ENCODE measurements at regions not wholly inside any gene's neighbourhood (a gene's known extent, or its start where the extent isn't known, plus 50 kb on each side); places are given as distances from the start of the nearest gene placed in this dataset.

DNA sequence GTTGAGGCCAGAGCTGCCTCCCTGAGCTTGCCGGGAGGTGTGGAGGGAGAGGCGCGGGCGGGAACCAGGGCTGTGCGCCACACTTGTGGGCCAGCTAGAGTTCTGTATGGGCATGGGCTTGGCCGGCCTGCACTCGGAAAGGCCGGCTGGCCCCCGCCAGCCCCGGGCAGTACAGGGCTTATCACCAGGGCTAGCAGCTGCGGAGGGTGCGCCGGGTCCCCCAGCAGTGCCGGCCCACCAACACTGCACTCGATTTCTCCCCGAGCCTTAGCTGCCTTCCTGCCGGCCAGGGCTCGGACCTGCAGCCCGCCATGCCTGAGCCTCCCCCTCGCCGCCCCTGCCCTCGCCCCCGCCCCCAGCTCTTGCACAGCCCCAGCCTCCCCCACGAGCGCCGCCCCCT, 472.7 kb downstream of the TFAP2A start:
- DNase-seq (ENCODE audit: low spot score), result no peak

DNA sequence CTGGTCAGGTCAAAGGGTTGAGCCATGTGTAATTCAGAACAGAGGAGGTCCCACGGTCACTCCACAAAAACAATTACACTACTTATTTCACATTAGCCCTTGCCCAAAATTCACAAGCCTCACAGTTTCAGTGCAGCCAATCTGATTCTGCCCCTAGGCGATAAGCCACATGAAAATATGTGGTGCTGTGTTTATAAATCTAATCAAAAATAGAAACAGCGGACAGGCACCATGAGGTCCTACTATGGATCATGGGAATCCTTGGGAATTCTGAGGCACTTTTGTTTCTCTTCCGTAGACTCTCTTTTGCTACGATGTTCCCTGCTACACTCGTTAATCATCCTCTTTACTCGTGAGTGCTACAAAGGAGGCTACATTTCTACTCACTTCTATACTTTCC, 476.1 kb downstream of the TFAP2A start:
- no peak for DNase-seq (ENCODE audit: low spot score)

DNA sequence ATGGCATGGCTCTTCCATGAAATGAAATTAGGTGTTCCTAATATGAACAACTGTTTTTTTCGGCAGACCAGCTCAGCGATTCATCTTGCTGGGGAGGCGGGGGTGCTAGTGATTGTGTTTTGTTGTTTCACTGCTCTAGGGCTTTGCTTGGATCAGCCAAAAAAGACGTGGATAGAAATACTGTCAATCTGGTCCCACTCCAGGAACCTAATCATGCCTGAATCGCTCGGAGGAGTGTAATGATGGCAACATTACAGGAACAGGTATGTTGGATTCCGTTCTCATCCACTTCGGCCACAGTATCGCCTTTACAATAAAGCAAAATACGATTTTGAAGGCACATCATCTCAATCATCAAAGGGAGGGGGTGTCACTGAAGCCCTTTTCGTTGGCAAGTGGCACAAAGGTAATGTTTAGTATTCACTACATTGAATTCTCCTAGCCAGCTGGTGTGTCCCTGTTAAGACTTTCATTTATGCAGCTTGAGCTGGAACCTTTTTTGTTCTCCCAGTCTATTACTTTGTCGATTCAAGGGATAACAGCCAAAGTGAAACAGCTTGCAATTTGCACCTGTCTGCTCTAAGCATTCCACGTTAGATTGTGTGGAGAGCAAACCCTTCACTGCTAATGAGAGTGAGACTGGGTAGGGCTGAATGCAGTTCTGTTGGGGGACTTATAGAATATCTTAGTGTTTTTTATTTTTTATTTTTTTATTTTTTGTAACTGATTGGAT, 477.7 kb downstream of the TFAP2A start:
- DNase-seq (ENCODE audit: low spot score), result no peak

DNA sequence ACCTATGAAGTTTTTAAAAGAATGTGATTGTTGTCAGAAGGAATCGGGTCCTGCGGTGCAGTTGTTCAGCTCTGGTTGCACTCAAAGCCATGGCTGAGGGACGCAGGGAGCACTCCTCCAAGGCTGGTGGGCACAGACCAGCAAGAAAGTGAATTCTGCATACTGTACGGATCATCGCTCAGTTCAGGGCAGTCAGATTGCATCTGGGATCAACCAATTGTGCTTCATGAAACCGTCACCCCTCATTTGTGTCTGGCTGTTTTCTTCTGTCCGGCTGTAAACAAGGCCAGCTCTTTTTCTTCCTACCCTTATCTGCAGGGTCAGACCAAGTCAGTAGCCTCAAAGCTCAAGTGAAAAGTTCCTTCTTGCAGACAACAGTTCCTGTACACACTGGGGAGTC, 478.3 kb downstream of the TFAP2A start:
- no peak for DNase-seq (ENCODE audit: low spot score)

DNA sequence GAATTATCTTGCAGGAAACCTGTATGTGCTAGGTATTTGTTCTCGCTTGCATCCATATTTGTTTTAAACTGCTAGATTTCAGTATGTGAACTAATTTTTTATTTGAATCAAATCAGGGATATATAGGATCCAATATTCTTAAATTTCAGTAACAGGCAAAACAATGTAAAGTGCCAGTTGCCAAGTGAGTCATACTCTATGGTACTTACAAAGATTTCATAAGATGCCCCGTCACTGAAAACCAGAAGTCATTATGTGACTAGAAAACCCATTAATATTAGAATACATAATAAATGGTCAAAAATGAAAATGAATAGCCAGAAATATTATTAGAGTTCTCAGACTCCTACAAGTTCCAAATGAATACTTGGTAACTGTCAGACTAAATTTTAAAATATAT, 481.2 kb downstream of the TFAP2A start:
- peak; percentile 17 for DNase-seq (ENCODE audit: low spot score)

DNA sequence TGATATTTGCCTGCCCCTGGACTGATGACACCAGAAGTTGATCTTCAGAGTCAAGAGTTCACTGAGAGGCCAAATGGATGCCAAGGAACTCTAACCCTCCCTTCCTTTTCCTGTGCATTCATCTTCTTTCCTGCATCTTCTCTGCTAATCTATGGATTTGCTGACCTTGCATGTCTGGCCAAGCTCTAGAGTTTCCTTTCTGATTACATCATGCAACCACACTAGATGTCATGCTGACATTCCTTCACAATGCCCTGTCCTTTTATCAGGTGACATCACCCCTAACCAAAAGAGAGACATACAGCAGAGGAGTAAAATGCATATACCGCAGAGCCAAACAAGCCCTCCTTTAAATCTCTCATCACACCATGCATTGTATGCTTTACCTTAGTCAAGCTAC, 487.6 kb downstream of the TFAP2A start:
- peak; percentile 27 for DNase-seq (ENCODE audit: low spot score)

DNA sequence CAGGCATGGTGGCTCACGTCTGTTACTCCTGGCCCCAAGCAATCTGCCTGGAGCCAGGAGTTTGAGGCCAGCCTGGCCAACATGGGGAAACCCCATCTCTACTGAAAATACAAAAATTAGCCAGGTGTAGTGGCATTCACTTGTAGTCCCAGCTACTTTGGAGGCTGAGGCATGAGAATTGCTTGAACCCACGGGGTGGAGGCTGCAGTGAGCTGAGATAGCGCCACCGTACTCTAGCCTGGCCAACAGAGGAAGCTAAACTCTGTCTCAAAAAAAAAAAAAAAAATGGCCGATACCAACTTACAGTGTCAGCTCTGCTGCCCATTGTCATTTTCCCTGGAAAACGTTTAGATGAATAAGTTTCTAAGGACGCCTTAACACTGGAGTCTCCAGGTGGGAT, 489.9 kb downstream of the TFAP2A start:
- DNase-seq (ENCODE audit: low spot score), result no peak

DNA sequence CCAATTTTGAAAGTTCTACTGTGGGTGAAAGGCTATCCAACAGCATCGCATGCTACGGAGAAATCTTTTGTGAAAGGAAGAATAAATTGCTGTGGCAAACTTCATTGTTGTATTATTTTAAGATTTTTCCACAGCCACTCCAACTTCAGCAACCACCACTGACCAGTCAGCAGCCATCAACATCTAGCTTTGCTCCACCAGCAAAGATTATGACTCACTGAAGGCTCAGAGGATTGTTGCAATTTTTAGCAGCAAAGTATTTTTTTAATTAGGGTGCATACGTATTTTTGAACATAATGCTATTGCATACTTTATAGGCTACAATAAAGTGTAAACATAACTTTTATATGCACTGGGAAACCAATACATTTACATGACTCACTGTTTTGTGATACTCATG, 493.5 kb downstream of the TFAP2A start:
- DNase-seq (ENCODE audit: low spot score), result peak; percentile 22

DNA sequence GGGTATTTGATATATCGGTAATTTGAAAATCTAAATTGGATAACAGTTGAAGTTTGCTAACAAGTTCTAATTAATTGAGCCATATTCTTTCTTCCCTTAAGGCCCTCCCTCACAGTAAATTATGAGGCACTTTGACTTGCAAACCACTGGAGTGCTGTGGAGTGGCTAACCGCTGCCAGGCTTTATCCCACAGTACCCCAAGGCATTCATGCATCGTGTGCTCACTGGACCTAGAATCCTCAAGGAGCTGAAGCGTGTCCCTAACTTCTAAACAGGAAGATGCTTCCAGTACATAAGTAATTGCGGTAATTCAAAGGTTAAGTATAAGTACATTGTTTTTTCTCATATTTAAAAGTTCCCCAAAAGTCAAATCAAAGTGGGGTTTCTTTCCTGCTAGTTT, 499.9 kb downstream of the TFAP2A start:
- DNase-seq (ENCODE audit: low spot score), result no peak

DNA sequence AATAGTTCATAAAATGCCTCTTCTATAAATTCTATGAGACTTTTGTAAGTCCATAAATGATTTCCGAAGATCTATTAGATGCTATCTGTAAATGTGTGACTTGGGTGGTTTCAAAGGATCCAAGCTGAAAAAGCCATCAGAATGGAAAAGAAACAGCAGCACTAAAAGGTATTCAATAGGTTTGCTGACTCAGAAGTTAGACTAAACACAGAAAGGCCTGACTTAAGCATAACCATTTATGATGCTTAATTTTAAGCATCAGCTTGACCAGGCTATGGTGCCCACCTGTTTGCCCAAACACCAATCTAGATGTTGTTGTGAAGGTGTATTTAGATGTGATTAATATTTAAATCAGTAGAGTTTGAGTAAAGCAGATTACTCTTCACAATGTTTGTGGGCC, 513.5 kb downstream of the TFAP2A start:
- DNase-seq (ENCODE audit: low spot score), result no peak

DNA sequence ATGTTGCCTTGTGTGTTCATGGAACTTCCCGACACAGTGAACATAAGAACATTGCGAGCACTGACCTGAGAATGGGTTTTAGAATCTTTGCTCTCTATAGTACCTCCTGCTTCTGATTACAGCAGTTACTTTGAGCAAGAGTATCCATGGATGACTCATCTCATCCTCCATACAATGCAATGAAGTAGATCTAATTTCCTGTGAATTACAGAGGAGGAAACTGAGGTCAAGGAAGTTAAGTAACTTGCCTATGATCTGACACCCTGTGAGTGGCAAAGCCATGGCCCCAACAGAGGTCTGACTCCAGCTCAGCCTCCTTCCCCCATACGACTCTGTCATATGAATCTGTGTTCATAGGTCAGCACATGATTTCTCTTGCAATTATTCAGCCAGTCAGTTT, 518.1 kb downstream of the TFAP2A start:
- no peak for DNase-seq (ENCODE audit: low spot score)

DNA sequence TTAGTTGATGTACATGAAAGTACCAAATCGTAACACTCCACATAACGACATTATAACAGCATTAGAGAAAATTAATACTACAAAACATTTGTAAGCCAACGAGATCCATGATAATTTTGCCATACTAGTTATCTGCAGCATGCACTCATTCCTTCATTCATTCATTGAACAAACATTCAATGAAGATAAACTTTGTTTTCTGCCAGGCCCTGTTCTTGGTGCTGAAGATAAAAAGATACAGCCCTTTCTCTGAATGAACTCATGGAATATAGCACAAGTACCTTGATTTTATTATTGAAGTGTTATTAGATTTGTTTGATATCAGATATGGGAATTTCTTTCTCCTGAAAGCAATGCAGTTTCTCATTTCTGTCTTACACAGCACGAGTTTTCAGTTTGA, 524.0 kb downstream of the TFAP2A start:
- DNase-seq (ENCODE audit: low spot score), result no peak

DNA sequence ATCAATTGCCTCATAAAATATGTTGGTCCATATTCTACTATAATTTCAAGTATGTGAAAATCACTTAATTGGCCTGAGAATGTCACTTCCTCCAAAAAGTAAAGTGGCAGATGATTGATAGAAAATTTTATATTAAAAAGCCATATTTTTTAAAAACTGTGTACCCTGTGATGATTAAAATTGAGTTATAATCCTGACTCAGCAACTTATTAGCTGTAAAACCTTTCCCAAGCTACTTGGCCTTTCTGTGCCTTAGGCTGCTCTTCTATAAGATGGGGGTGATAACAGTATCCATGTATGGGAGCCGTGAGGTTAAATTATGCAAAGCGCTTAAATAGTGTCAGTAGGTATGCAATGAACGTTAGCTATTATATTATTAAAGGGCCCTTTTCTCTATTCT, 524.4 kb downstream of the TFAP2A start:
- no peak for DNase-seq (ENCODE audit: low spot score)

DNA sequence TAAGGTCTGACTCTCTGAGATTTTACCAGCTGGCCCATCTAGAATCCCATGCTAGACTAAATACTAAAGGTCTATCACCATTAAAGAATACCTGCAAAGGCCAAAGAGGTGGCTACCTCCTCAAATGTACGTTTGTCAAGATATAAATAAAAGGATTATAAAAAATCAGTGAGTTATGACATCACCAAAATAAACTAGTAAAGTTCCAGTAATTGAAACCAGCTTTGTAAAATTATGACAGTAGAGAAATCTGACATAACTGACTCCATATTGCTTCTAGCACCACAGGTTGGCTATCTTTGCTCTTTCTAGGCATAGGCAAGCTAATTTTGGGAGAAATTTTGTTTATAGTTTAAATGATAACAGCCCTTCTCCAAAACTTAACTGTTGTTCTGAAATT, 536.3 kb downstream of the TFAP2A start:
- DNase-seq (ENCODE audit: low spot score), result no peak

DNA sequence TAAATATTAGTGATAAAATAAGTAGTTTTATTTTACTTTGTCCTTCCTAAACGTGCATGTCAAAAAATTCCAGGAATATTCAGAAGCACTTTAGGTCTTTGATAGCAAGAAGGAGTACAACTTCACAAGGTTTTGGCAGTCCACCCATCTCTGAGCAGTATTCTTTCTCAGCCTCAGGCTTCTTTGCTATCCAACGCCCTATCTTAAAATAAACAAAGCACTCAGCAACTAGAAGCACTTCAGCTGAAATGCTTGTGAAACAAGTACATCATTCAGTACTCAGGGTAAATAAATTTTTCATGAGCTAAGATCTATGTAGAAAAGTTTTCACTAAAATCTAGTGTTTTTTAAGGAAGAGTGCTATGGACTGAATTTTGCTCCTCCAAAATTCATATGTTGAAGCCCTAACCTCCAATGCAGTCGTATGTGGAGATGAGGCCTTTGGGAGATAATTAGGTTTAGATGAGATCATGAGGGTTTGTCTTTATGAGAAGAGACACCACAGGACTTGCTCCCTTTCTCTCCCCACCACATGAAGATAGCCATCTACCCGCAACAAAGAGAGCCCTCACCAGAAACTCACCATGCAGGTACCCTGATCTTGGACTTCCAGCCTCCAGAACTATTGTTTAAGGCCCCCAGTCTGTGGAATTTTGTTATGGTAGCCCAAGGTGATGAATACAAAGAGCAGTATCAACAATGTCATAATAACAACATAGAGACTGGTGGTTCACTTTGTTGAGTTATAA, 539.1 kb downstream of the TFAP2A start:
- peak; percentile 44 for DNase-seq (ENCODE audit: low spot score)

DNA sequence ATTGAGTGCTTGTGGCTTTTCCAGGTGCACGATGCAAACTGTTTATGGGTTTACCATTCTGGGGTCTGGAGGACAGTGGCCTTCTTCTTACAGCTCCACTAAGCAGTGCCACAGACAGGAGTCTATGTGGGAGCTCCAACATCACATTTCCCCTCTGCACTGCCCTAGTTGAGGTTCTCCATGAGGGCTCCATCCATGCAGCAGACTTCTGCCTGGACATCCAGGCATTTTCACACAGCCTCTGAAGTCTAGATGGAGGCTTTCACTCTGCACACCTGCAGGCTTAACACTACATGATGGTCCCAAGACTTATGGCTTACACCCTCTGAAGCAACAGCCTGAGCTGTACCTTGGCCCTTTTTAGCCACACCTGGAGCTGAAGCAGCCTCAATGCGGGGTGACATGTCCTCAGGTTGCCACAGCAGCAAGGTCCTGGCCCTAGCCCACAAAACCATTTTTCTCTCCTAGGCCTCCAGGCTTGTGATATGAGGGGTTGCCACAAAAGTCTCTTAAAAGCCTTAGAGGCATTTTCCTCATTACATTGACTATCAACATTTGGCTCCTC, 552.2 kb downstream of the TFAP2A start:
- no peak for DNase-seq (ENCODE audit: low spot score)

DNA sequence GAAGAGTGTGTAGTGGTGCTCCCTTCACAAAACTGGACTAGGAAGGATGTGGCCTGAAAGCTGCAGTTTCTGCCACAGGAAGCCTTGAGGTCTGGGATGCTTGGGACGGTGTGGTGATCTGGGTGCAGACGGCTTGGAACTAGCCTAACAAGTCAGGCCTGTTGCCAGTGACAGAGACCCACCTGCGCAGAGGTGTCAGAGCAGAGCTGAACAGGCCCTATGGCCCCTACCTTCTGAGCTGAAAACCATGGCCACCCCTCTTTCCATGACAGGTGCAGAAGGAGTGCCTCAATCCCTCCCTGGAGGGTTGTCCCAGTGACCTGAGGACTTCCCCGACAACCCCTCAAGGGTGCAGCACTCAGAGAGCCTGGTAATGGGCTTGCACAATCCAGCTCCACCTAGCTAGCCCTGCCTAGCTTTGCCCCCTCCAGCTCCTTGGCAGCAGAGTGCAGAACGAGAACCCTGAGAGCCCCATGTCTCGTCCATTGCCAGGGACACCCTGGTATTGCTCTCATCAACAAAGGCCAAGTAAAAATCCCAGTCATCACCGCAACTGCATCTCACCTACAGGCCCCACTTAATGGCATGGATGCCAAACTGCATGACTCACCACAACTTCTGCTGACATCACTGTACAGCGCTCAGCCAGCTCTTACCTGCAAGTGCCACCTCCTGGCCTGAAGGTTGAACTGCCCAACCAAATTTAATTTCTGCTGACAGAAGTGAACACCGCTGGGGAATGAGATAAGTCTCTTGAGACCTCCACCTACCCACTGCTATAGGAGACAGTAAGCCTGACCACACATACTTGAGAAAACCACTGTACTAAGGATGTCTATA, 563.1 kb downstream of the TFAP2A start:
- DNase-seq (ENCODE audit: low spot score), result peak; percentile 64

DNA sequence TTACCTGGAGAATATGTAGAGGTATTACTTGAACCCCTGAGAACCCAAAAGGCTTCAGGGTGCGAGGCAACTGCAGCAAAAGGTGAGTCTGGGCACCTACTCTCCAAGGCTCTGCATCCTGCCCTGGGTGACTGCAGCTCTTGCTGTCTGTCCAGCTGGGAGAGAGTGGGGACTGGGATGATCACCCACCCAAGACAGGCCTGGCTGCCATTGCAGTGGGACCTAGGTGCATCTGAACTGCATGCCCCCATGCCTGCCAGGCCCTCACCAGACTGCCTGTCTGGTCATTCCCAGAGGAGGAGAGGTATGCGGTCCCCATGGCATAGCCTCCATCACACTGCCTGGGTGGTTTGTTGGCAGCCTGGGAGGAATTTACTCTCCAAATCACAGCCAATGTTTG, 563.9 kb downstream of the TFAP2A start:
- no peak for DNase-seq (ENCODE audit: low spot score)

DNA sequence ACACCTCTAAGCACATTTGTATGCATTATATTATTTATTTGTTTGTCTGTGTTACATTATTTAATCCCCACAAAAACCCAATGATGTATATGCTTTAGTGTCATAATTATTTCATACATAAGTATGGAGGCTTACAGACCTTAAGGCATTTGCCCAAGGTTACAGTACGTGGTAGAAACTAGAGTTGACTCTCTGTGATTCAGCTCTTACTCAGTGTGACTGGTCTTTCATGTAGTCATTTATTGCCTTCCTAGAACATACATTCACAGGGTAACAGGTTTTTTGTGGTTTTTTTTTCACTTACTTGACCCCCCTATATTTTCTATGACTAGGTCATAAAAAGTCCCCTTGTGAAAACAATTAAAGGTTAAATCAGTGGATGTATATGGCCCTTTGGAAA, 566.8 kb downstream of the TFAP2A start:
- no peak for DNase-seq (ENCODE audit: low spot score)

DNA sequence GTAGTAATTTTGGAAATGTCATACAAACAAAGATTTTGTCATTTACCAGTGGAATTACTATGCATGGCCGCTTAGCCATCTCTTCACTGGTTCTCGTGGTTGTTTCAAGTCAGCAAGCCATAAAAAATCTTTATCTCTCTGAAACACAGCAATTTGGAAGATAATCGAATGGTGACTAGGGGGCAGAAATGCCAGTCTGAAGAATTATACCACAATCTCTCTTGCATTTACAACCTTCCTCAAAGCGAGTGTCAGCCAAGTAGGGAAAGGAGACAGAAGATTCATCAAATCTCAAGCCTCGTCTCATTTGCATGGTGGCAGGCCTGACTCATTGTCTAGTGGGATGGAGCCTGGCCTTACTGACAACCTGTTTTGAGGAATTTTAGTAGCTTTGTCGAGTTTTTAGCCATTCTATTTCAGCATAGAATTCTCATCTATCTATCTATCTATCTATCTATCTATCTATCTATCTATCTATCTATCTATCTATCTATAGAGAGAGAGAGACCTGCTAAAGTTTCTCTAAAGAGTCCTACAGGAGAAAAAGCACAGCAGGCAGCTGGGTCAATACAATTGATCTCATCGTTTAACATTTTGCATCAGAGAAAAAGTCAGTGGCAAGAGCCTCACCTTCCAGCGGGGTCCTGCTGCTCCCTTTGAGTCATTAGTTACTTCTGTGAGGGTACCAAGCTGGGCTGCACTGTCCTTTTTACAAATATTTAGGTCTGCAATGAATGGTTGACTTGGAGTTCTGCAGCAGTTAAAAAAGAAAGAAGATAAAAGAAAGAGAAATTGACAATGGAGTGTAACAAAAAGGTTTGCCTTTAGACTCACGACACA, 572.8 kb downstream of the TFAP2A start:
- no peak for DNase-seq (ENCODE audit: low spot score)

DNA sequence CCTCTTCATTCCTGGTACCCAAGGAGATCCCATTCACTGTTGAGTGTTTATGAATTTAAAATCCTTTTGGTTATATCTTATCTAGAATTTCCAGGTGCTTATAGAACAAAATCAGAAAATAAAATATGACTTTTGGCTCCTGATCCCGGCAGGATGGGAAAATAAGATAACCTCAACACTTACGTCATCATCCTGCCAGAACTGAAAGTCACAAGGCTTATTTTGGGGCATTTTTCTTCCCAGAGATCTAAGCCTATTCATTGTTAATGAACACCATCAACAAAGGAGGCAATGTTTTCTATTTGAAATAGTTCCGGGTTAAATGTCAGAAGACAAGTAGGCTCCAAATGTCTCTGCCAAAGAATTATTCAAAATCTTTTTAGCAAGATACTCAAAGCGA, 580.6 kb downstream of the TFAP2A start:
- no peak for DNase-seq (ENCODE audit: low spot score)
